ENCODE measurements at regions not wholly inside any gene's neighbourhood (a gene's known extent, or its start where the extent isn't known, plus 50 kb on each side); places are given as distances from the start of the nearest gene placed in this dataset.

- no peak overlapping the region for H3K4me3 ChIP-seq (ENCODE audit: insufficient read depth, low read length, poor library complexity, severe bottlenecking)
- no peaks in the 10 kb centered on the region for H4K20me1 ChIP-seq (ENCODE audit: low read depth, low read length)
- no peak overlapping the region for H3K4me2 ChIP-seq (ENCODE audit: low read depth, low read length, poor library complexity, severe bottlenecking)
- H3K9ac ChIP-seq (ENCODE audit: low read length): no peak overlapping the region
- H3K36me3 ChIP-seq (ENCODE audit: low read length): no peaks in the 10 kb centered on the region
- H3K27me3 ChIP-seq (ENCODE audit: low read length): no peaks in the 10 kb centered on the region
- no peak overlapping the region for H2AFZ ChIP-seq (ENCODE audit: low read depth, low read length, severe bottlenecking)
- H3F3A ChIP-seq (ENCODE audit: insufficient read depth): no peaks in the 10 kb centered on the region
- H3K79me2 ChIP-seq (ENCODE audit: insufficient read depth, low read length): no peaks in the 10 kb centered on the region
- TF ChIP-seq, protein P1, sequence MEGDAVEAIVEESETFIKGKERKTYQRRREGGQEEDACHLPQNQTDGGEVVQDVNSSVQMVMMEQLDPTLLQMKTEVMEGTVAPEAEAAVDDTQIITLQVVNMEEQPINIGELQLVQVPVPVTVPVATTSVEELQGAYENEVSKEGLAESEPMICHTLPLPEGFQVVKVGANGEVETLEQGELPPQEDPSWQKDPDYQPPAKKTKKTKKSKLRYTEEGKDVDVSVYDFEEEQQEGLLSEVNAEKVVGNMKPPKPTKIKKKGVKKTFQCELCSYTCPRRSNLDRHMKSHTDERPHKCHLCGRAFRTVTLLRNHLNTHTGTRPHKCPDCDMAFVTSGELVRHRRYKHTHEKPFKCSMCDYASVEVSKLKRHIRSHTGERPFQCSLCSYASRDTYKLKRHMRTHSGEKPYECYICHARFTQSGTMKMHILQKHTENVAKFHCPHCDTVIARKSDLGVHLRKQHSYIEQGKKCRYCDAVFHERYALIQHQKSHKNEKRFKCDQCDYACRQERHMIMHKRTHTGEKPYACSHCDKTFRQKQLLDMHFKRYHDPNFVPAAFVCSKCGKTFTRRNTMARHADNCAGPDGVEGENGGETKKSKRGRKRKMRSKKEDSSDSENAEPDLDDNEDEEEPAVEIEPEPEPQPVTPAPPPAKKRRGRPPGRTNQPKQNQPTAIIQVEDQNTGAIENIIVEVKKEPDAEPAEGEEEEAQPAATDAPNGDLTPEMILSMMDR (IDR thresholded peaks at IDR 0.05; ENCODE audit: insufficient read depth, low read length, poor library complexity, severe bottlenecking): no peak
- no peak for TF ChIP-seq EZH2phosphoT487 (conservative IDR thresholded peaks at IDR 0.05; ENCODE audit: low read length)
- H3K27ac ChIP-seq (ENCODE audit: low read depth, low read length): no peak overlapping the region
- no peaks in the 10 kb centered on the region for H3K9me2 ChIP-seq (replicated peaks; ENCODE audit: insufficient read depth, low read length)
- H3K9me3 ChIP-seq (ENCODE audit: insufficient read depth, low read length): no peaks in the 10 kb centered on the region
These were observed 228.0 kb upstream of the SLCO3A1 start for GRCh38 chr15:91625506-91625905.

DNA sequence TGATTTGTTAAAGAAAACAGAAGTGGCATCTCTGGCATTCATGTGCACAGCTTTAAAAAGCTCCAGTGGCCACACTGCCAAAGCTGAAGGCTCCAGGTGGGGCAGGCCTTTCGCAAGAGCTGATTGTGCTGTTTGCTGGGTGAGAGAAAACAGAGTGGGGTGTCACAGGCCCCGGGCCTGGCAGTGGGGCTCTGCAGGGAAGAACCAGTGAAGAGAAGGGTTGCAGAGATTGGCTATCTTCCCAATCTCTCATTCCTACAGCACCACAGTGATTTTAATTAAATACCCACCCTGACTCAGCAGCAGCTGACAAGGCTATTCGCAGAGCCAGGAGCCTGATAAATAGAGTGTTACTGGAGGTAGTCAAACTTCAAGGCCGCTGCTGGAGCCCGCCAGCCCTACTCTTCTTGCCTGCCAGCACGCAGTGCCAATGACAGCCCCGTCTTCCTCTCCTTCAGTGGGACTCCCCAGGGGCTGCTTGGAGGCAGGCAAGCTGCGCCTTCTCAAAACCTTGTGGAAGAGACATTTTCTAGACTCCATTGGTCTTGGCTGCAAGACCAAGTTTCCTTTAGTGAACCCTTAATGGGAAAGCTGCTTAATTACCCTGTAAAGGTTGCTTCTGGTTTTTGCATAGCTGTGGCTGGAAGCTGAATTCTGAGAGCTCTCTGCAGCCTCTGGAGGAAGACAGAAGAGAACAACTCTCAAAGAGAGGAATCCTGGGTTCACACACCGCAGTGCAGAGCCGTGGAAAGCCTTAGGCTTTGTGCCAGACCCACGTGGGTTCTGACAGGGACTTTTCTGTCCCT, 225.8 kb upstream of the SLCO3A1 start:
- Histone ChIP-seq H3K27ac (ENCODE audit: low read depth, low read length) (no peak overlapping the region), H4K20me1 (ENCODE audit: low read depth, low read length) (no peaks in the 10 kb centered on the region), H3K4me2 (ENCODE audit: low read depth, low read length, poor library complexity, severe bottlenecking) (no peak overlapping the region), H3K4me3 (ENCODE audit: insufficient read depth, low read length, poor library complexity, severe bottlenecking) (no peak overlapping the region), H3K9me3 (ENCODE audit: insufficient read depth, low read length) (no peaks in the 10 kb centered on the region), H2AFZ (ENCODE audit: low read depth, low read length, severe bottlenecking) (no peak overlapping the region), H3K9ac (ENCODE audit: low read length) (no peak overlapping the region), H3K9me2 (replicated peaks; ENCODE audit: insufficient read depth, low read length) (no peaks in the 10 kb centered on the region), H3K36me3 (ENCODE audit: low read length) (no peaks in the 10 kb centered on the region), H3K27me3 (ENCODE audit: low read length) (no peaks in the 10 kb centered on the region), H3K79me2 (ENCODE audit: insufficient read depth, low read length) (no peaks in the 10 kb centered on the region), H3F3A (ENCODE audit: insufficient read depth) (no peaks in the 10 kb centered on the region)
- TF ChIP-seq, protein P1 (IDR thresholded peaks at IDR 0.05; ENCODE audit: insufficient read depth, low read length, poor library complexity, severe bottlenecking): no peak
- TF ChIP-seq EZH2phosphoT487 (conservative IDR thresholded peaks at IDR 0.05; ENCODE audit: low read length): no peak

- no peak overlapping the region for H3K4me3 ChIP-seq (ENCODE audit: insufficient read depth, low read length, poor library complexity, severe bottlenecking)
These were observed 223.4 kb upstream of the SLCO3A1 start for GRCh38 chr15:91630090-91630489.

More at GRCh38 chr15:91630090-91630489, 223.4 kb upstream of the SLCO3A1 start:
- H2AFZ ChIP-seq (ENCODE audit: low read depth, low read length, severe bottlenecking): no peak overlapping the region
- no peaks in the 10 kb centered on the region for H3K9me3 ChIP-seq (ENCODE audit: insufficient read depth, low read length)
- no peak for TF ChIP-seq EZH2phosphoT487 (conservative IDR thresholded peaks at IDR 0.05; ENCODE audit: low read length)
- TF ChIP-seq, protein P1 (IDR thresholded peaks at IDR 0.05; ENCODE audit: insufficient read depth, low read length, poor library complexity, severe bottlenecking): no peak
- no peaks in the 10 kb centered on the region for H3F3A ChIP-seq (ENCODE audit: insufficient read depth)
- H3K27me3 ChIP-seq (ENCODE audit: low read length): no peaks in the 10 kb centered on the region
- no peaks in the 10 kb centered on the region for H4K20me1 ChIP-seq (ENCODE audit: low read depth, low read length)
- H3K9me2 ChIP-seq (replicated peaks; ENCODE audit: insufficient read depth, low read length): no peaks in the 10 kb centered on the region
- H3K27ac ChIP-seq (ENCODE audit: low read depth, low read length): no peak overlapping the region
- no peak overlapping the region for H3K9ac ChIP-seq (ENCODE audit: low read length)
- no peaks in the 10 kb centered on the region for H3K79me2 ChIP-seq (ENCODE audit: insufficient read depth, low read length)
- no peaks in the 10 kb centered on the region for H3K36me3 ChIP-seq (ENCODE audit: low read length)
- H3K4me2 ChIP-seq (ENCODE audit: low read depth, low read length, poor library complexity, severe bottlenecking): no peak overlapping the region

Measured in SU-DHL-6 (cell line).